ENCODE measurements at regions not wholly inside any gene's neighbourhood (a gene's known extent, or its start where the extent isn't known, plus 50 kb on each side); places are given as distances from the start of the nearest gene placed in this dataset.

DNA sequence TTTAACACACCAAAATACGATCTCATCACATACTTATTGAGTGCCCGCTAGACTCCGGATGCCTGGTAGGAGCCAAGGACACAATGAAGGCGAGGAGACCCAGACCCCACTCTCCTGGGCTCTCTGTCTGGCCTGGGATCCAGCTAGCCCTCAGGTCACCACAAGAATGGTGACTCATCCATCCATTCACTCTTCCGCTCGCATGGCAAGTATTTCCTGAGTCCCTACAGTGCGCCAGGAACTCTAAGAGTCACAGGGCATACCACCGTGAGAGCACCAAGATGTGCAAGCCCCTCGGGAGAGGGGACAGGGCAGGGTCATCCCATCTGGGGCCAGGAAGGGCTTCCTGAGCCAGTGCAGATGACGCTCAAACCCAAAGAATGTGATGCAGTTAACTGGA is 101.6 kb upstream of the PRR20G start (continued):
- TF ChIP-seq, protein P1, sequence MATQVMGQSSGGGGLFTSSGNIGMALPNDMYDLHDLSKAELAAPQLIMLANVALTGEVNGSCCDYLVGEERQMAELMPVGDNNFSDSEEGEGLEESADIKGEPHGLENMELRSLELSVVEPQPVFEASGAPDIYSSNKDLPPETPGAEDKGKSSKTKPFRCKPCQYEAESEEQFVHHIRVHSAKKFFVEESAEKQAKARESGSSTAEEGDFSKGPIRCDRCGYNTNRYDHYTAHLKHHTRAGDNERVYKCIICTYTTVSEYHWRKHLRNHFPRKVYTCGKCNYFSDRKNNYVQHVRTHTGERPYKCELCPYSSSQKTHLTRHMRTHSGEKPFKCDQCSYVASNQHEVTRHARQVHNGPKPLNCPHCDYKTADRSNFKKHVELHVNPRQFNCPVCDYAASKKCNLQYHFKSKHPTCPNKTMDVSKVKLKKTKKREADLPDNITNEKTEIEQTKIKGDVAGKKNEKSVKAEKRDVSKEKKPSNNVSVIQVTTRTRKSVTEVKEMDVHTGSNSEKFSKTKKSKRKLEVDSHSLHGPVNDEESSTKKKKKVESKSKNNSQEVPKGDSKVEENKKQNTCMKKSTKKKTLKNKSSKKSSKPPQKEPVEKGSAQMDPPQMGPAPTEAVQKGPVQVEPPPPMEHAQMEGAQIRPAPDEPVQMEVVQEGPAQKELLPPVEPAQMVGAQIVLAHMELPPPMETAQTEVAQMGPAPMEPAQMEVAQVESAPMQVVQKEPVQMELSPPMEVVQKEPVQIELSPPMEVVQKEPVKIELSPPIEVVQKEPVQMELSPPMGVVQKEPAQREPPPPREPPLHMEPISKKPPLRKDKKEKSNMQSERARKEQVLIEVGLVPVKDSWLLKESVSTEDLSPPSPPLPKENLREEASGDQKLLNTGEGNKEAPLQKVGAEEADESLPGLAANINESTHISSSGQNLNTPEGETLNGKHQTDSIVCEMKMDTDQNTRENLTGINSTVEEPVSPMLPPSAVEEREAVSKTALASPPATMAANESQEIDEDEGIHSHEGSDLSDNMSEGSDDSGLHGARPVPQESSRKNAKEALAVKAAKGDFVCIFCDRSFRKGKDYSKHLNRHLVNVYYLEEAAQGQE (IDR thresholded peaks at IDR 0.05; ENCODE audit: low read depth) = no peak
- TF ChIP-seq EGR1 (IDR thresholded peaks at IDR 0.05; ENCODE audit: low read depth) = no peak
- TF ChIP-seq POLR2A (IDR thresholded peaks at IDR 0.05; ENCODE audit: borderline replicate concordance, extremely low read depth, insufficient read depth, insufficient read length) = no peak
- TF ChIP-seq, protein P2, sequence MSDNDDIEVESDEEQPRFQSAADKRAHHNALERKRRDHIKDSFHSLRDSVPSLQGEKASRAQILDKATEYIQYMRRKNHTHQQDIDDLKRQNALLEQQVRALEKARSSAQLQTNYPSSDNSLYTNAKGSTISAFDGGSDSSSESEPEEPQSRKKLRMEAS (IDR thresholded peaks at IDR 0.05) = no peak
- TF ChIP-seq SIN3A (IDR thresholded peaks at IDR 0.05; ENCODE audit: low read depth) = no peak
- TF ChIP-seq CEBPB (IDR thresholded peaks at IDR 0.05; ENCODE audit: low read depth) = no peak

DNA sequence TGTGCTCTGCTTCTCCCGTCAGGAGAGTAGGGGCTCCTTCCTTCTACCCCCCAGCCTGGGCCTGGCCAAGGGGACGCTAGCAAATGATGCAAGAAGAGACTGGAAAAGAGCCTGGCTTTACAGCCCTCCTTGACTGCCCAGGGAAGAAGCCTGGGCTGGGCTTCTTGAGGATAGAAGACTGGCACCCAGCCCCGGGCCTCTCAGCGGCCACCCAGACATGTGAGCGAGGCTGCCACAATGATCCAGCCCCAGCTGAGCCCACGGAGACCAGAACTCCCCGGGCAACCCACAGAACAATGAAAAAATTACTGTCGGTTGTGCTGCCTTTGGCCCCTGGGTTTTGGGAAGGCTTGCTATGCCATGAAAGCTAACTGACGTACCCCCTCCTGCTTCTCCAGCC is 100.6 kb upstream of the PRR20G start:
- TF ChIP-seq, protein P3, sequence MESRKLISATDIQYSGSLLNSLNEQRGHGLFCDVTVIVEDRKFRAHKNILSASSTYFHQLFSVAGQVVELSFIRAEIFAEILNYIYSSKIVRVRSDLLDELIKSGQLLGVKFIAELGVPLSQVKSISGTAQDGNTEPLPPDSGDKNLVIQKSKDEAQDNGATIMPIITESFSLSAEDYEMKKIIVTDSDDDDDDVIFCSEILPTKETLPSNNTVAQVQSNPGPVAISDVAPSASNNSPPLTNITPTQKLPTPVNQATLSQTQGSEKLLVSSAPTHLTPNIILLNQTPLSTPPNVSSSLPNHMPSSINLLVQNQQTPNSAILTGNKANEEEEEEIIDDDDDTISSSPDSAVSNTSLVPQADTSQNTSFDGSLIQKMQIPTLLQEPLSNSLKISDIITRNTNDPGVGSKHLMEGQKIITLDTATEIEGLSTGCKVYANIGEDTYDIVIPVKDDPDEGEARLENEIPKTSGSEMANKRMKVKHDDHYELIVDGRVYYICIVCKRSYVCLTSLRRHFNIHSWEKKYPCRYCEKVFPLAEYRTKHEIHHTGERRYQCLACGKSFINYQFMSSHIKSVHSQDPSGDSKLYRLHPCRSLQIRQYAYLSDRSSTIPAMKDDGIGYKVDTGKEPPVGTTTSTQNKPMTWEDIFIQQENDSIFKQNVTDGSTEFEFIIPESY (IDR thresholded peaks at IDR 0.05; ENCODE audit: extremely low read depth, insufficient replicate concordance, low read length) = no peak
- TF ChIP-seq, protein P1 (IDR thresholded peaks at IDR 0.05; ENCODE audit: low read depth) = no peak
- TF ChIP-seq CEBPB (IDR thresholded peaks at IDR 0.05; ENCODE audit: low read depth) = no peak
- TF ChIP-seq JUND (IDR thresholded peaks at IDR 0.05) = no peak
- no peak for TF ChIP-seq SRF (IDR thresholded peaks at IDR 0.05; ENCODE audit: low read depth)
- TF ChIP-seq FOSL1 (IDR thresholded peaks at IDR 0.05; ENCODE audit: low read depth) = no peak
- TF ChIP-seq EZH2 (IDR thresholded peaks at IDR 0.05) = no peak
- TF ChIP-seq YY1 (IDR thresholded peaks at IDR 0.05; ENCODE audit: extremely low read depth, insufficient replicate concordance, low read depth, low read length) = no peak
- TF ChIP-seq EZH2phosphoT487 (IDR thresholded peaks at IDR 0.05; ENCODE audit: borderline replicate concordance) = no peak
- no peak for TF ChIP-seq ZNF274 (IDR thresholded peaks at IDR 0.05; ENCODE audit: low read depth, low read length)
- TF ChIP-seq ELF1 (IDR thresholded peaks at IDR 0.05; ENCODE audit: borderline replicate concordance, low read depth) = no peak
- no peak for TF ChIP-seq ZFX (IDR thresholded peaks at IDR 0.05)
- TF ChIP-seq POLR2A (IDR thresholded peaks at IDR 0.05; ENCODE audit: borderline replicate concordance, extremely low read depth, insufficient read depth, insufficient read length) = no peak
- TF ChIP-seq RAD21 (IDR thresholded peaks at IDR 0.05; ENCODE audit: low read depth) = no peak
- intact Hi-C loops (cut with micrococcal nuclease) = no loop called here
- CTCF ChIA-PET = no interaction called here

More for the DNA sequence above, 100.6 kb upstream of the PRR20G start:
- ChIA-PET POLR2A (no interaction called here), RAD21 (ENCODE audit: low non-redundant PET in 1 of 2, low total read pairs in 2 of 2, uncharacterized antibody in 2 of 2, unreplicated experiment in 2 of 2) (no interaction called here)
- Histone ChIP-seq H2AFZ (ENCODE audit: low read depth, low read length, poor library complexity, severe bottlenecking) (no peak overlapping the region), H3K4me2 (ENCODE audit: low read length) (no peak overlapping the region), H3K4me3 (replicated peaks in 1 of 2; ENCODE audit: low read depth in 1 of 2, low read length in 2 of 2) (no peak overlapping the region), H3K9ac (ENCODE audit: low read length) (no peak overlapping the region), H3K27me3 (ENCODE audit: insufficient read depth, low read length) (no peaks in the 10 kb centered on the region), H3K4me1 (ENCODE audit: control insufficient read depth in 1 of 2, insufficient read depth in 2 of 2, low read length in 2 of 2) (peaks cover 3 to 19% of the 10 kb centered on the region in 2 experiments; a peak in 3 of 4 replicates), H3K27ac (ENCODE audit: low read depth, low read length) (no peak overlapping the region), H3K9me3 (ENCODE audit: control insufficient read depth in 1 of 2, insufficient read depth in 1 of 2, low read depth in 1 of 2, low read length in 2 of 2) (peaks cover 0 to under 1% of the 10 kb centered on the region in 2 experiments; a peak in 1 of 4 replicates), H3K79me2 (ENCODE audit: insufficient read depth, low read length) (no peaks in the 10 kb centered on the region), H4K20me1 (ENCODE audit: insufficient read depth) (no peaks in the 10 kb centered on the region), H3K9me2 (ENCODE audit: insufficient read depth) (no peaks in the 10 kb centered on the region), H3K36me3 (ENCODE audit: control insufficient read depth in 1 of 2, insufficient read depth in 2 of 2, low read length in 2 of 2) (no peaks in the 10 kb centered on the region)
- no TSS peak for BruUV-seq (replicated peaks)
- ATAC-seq (no peak), DNase-seq (ENCODE audit: low read depth, low spot score) (no peak)

All from HCT116 (cell line).